HCT116 (cell line): ENCODE measurements at regions not wholly inside any gene's neighbourhood (a gene's known extent, or its start where the extent isn't known, plus 50 kb on each side); places are given as distances from the start of the nearest gene placed in this dataset.

Source experiments
- ATAC-seq: fragments of 200-7000 bp; cut with Tn5 transposase; 2 replicates; pipeline ENCODE4 v1.9.1; 2020; ENCODE audit warnings: mild to moderate bottlenecking, moderate library complexity
- BruUV-seq: library from RNA; stranded (reverse); fragments of 400-500 nt; replicated peaks from 2 replicates; lab custom pipeline; 2021; lab: Mats Ljungman, UMichigan
- CTCF ChIA-PET: fragments of 300-600 bp; sonication (Branson Sonifier 250); formaldehyde crosslinking; loops from one replicate; lab custom pipeline; 2021; ENCODE audit warnings: antibody characterized with exemption; lab: Charles Lee
- POLR2A ChIA-PET: fragments of 300-600, 350-600 bp; sonication (Branson Sonifier 250); formaldehyde crosslinking; loops from one replicate; lab custom pipeline; 2021; ENCODE audit warnings: antibody characterized with exemption; lab: Charles Lee
- RAD21 ChIA-PET, 2 experiments: fragments of 300-600 bp; sonication (Branson Sonifier 250); formaldehyde crosslinking; loops; one replicate each; lab custom pipeline; 2023; ENCODE audit warnings: low total read pairs in 2 of 2; ENCODE audit not compliant: uncharacterized antibody in 2 of 2, unreplicated experiment in 2 of 2, low non-redundant PET in 1 of 2; lab: Charles Lee
- DNase-seq: peaks from one replicate; pipeline ENCODE4 v3.0.0-alpha.2; 2010; ENCODE audit warnings: low read depth, low spot score
- H2AFZ ChIP-seq: fragments of 200-600 bp; shearing (Covaris generic), sonication (generic); 2 replicates; pipeline ENCODE4 v1.6.1; 2017; ENCODE audit warnings: low read depth, mixed run types, mixed read lengths, antibody characterized with exemption, low read length; ENCODE audit not compliant: poor library complexity, severe bottlenecking
- H3K27ac ChIP-seq: 2 replicates; pipeline ENCODE4 v1.5.1; 2012; ENCODE audit warnings: low read depth, low read length
- H3K27me3 ChIP-seq: fragments of 200-600 bp; sonication (generic); 2 replicates; pipeline ENCODE4 v1.6.1; 2016; ENCODE audit warnings: mixed run types, low read length, mixed read lengths; ENCODE audit not compliant: insufficient read depth
- H3K36me3 ChIP-seq, 2 experiments: fragments of 200-500 bp in 1 of 2; fragments of 200-600 bp in 1 of 2; sonication (Bioruptor generic) in 1 of 2; sonication (generic) in 1 of 2; 2 replicates each; pipeline versions ENCODE4 v1.5.1 to v1.6.1; 2014 to 2016; ENCODE audit warnings: low read length in 2 of 2, inconsistent platforms in 1 of 2, mixed read lengths in 1 of 2, mixed run types in 1 of 2; ENCODE audit not compliant: insufficient read depth in 2 of 2, control insufficient read depth in 1 of 2
- H3K4me1 ChIP-seq, 2 experiments: fragments of 200-600 bp in 1 of 2; sonication (generic) in 1 of 2; 2 replicates each; pipeline versions ENCODE4 v1.5.1 to v1.6.1; 2012 to 2017; ENCODE audit warnings: low read length in 2 of 2, inconsistent platforms in 1 of 2, mild to moderate bottlenecking in 1 of 2, mixed read lengths in 1 of 2, mixed run types in 1 of 2, moderate library complexity in 1 of 2; ENCODE audit not compliant: insufficient read depth in 2 of 2, control insufficient read depth in 1 of 2
- H3K4me2 ChIP-seq: fragments of 200-600 bp; sonication (generic); 2 replicates; pipeline ENCODE4 v1.6.1; 2017; ENCODE audit warnings: mixed run types, low read length, mixed read lengths
- H3K4me3 ChIP-seq, 2 experiments: fragments of 200-600 bp in 1 of 2; sonication (generic) in 1 of 2; replicated peaks in 1 of 2; 2 replicates each; pipeline ENCODE4 v1.5.1; 2011 to 2016; ENCODE audit warnings: low read length in 2 of 2, control low read depth in 1 of 2, low read depth in 1 of 2, mild to moderate bottlenecking in 1 of 2, mixed read lengths in 1 of 2, mixed run types in 1 of 2
- H3K79me2 ChIP-seq: fragments of 200-600 bp; sonication (generic); 2 replicates; pipeline ENCODE4 v1.6.1; 2017; ENCODE audit warnings: mild to moderate bottlenecking, mixed run types, low read length, moderate library complexity, mixed read lengths; ENCODE audit not compliant: insufficient read depth
- H3K9ac ChIP-seq: fragments of 200-600 bp; sonication (generic); 2 replicates; pipeline ENCODE4 v1.6.1; 2016; ENCODE audit warnings: low read length, mixed read lengths
- H3K9me2 ChIP-seq: fragments of 200-600 bp; sonication (generic), shearing (Covaris generic); 2 replicates; pipeline ENCODE4 v1.6.1; 2017; ENCODE audit warnings: mixed run types, mild to moderate bottlenecking, moderate library complexity; ENCODE audit not compliant: insufficient read depth
- H3K9me3 ChIP-seq, 2 experiments: fragments of 200-500 bp in 1 of 2; fragments of 200-600 bp in 1 of 2; sonication (Bioruptor generic) in 1 of 2; sonication (generic) in 1 of 2; 2 replicates each; pipeline ENCODE4 v1.6.1; 2014 to 2017; ENCODE audit warnings: low read length in 2 of 2, mixed read lengths in 2 of 2, inconsistent platforms in 1 of 2, low read depth in 1 of 2, mild to moderate bottlenecking in 1 of 2, mixed run types in 1 of 2, moderate library complexity in 1 of 2; ENCODE audit not compliant: control insufficient read depth in 1 of 2, insufficient read depth in 1 of 2
- H4K20me1 ChIP-seq: fragments of 200-600 bp; sonication (generic), shearing (Covaris generic); 2 replicates; pipeline ENCODE4 v1.6.1; 2017; ENCODE audit warnings: mixed run types, mild to moderate bottlenecking, moderate library complexity; ENCODE audit not compliant: insufficient read depth
- CBX3 ChIP-seq: IDR thresholded peaks from 2 replicates; pipeline ENCODE4 v1.6.1; 2012; ENCODE audit warnings: low read depth
- ELF1 ChIP-seq: IDR thresholded peaks from 2 replicates; pipeline ENCODE4 v1.6.1; 2012; ENCODE audit warnings: low read depth, borderline replicate concordance
- EZH2phosphoT487 ChIP-seq: fragments of 200-600 bp; IDR thresholded peaks from 2 replicates; pipeline ENCODE4 v1.6.1; 2018; ENCODE audit warnings: antibody characterized with exemption, borderline replicate concordance
- FOSL1 ChIP-seq: IDR thresholded peaks from 2 replicates; pipeline ENCODE4 v1.6.1; 2012; ENCODE audit warnings: low read depth
- POLR2A ChIP-seq: IDR thresholded peaks from 2 replicates; pipeline ENCODE4 v1.7.0; 2011; ENCODE audit warnings: borderline replicate concordance; ENCODE audit not compliant: insufficient read depth, insufficient read length; ENCODE audit errors: extremely low read depth
- RAD21 ChIP-seq: IDR thresholded peaks from 2 replicates; pipeline ENCODE4 v1.6.1; 2012; ENCODE audit warnings: low read depth, mild to moderate bottlenecking
- SIN3A ChIP-seq: IDR thresholded peaks from 2 replicates; pipeline ENCODE4 v1.6.1; 2012; ENCODE audit warnings: low read depth
- SP1 ChIP-seq: IDR thresholded peaks from 2 replicates; pipeline ENCODE4 v1.6.1; 2012; ENCODE audit warnings: low read depth
- SRF ChIP-seq: IDR thresholded peaks from 2 replicates; pipeline ENCODE4 v1.6.1; 2012; ENCODE audit warnings: low read depth
- ZNF274 ChIP-seq: fragments of 200-500 bp; sonication (Bioruptor generic); IDR thresholded peaks from 2 replicates; pipeline ENCODE4 v1.6.1; 2014; ENCODE audit warnings: mild to moderate bottlenecking, low read depth, low read length, inconsistent platforms
- intact Hi-C: fragments of 100-400 bp; cut with micrococcal nuclease; formaldehyde crosslinking; loops from 2 replicates; pipeline ENCODE4 v1.10.0; 2022
- TF ChIP-seq, protein P1 (sequence below): IDR thresholded peaks from 2 replicates; pipeline ENCODE4 v1.6.1; 2011; ENCODE audit warnings: mild to moderate bottlenecking, low read length, moderate library complexity; ENCODE audit not compliant: insufficient replicate concordance; ENCODE audit errors: extremely low read depth
- TF ChIP-seq, protein P2 (sequence below): IDR thresholded peaks from 2 replicates; pipeline ENCODE4 v1.6.1; 2012
- TF ChIP-seq, protein P3 (sequence below): IDR thresholded peaks from 2 replicates; pipeline ENCODE4 v1.6.1; 2012; ENCODE audit warnings: low read depth

DNA sequence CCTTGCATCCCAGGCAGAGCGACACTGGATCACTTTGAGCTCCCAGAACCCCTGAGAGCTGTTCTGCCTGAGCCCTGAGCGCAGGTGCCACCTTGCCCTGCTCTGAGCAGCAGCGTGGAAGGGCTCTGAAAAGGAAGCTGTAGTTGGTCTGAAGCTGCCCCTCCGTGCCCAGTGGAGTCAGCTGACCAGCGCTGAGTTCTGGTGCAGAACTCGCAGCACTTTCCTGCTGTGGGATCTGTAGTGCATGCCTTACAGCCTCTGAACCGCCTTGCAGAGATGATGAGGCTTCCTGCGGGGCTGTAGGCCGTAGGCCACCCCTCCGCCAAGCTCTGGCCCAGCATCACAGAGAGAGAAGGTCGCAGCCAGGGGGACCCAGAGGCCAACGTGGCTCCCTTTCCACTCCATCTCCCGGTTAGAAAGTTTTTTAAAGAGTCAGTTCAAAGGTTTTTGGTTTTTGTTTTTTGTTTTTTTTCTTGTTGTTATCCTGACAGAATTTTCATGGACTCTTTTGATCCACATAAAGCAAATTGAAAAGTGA lies 158.3 kb upstream of the CST7 start:
- no peaks in the 10 kb centered on the region for H3K9me3 ChIP-seq
- H3K27me3 ChIP-seq = peaks cover 47% of the 10 kb centered on the region
- H4K20me1 ChIP-seq = no peaks in the 10 kb centered on the region
- ChIA-PET POLR2A (no interaction called here), CTCF (no interaction called here), RAD21 (no interaction called here)
- no peak for ATAC-seq
- DNase-seq = no peak
- no peaks in the 10 kb centered on the region for H3K9me2 ChIP-seq
- no peak overlapping the region for H3K9ac ChIP-seq
- H3K27ac ChIP-seq = no peak overlapping the region
- no peak overlapping the region for H2AFZ ChIP-seq
- no peak overlapping the region for H3K4me2 ChIP-seq
- H3K4me1 ChIP-seq = no peaks in the 10 kb centered on the region
- H3K36me3 ChIP-seq = no peaks in the 10 kb centered on the region
- BruUV-seq = no TSS peak
- no peaks in the 10 kb centered on the region for H3K79me2 ChIP-seq
- TF ChIP-seq SIN3A (no peak), POLR2A (no peak), CBX3 (no peak), EZH2phosphoT487 (no peak), SRF (no peak), RAD21 (no peak), ZNF274 (no peak), SP1 (no peak), FOSL1 (no peak), ELF1 (no peak)
- TF ChIP-seq, protein P1, sequence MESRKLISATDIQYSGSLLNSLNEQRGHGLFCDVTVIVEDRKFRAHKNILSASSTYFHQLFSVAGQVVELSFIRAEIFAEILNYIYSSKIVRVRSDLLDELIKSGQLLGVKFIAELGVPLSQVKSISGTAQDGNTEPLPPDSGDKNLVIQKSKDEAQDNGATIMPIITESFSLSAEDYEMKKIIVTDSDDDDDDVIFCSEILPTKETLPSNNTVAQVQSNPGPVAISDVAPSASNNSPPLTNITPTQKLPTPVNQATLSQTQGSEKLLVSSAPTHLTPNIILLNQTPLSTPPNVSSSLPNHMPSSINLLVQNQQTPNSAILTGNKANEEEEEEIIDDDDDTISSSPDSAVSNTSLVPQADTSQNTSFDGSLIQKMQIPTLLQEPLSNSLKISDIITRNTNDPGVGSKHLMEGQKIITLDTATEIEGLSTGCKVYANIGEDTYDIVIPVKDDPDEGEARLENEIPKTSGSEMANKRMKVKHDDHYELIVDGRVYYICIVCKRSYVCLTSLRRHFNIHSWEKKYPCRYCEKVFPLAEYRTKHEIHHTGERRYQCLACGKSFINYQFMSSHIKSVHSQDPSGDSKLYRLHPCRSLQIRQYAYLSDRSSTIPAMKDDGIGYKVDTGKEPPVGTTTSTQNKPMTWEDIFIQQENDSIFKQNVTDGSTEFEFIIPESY = no peak
- TF ChIP-seq, protein P2, sequence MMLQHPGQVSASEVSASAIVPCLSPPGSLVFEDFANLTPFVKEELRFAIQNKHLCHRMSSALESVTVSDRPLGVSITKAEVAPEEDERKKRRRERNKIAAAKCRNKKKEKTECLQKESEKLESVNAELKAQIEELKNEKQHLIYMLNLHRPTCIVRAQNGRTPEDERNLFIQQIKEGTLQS = no peak
- TF ChIP-seq, protein P3, sequence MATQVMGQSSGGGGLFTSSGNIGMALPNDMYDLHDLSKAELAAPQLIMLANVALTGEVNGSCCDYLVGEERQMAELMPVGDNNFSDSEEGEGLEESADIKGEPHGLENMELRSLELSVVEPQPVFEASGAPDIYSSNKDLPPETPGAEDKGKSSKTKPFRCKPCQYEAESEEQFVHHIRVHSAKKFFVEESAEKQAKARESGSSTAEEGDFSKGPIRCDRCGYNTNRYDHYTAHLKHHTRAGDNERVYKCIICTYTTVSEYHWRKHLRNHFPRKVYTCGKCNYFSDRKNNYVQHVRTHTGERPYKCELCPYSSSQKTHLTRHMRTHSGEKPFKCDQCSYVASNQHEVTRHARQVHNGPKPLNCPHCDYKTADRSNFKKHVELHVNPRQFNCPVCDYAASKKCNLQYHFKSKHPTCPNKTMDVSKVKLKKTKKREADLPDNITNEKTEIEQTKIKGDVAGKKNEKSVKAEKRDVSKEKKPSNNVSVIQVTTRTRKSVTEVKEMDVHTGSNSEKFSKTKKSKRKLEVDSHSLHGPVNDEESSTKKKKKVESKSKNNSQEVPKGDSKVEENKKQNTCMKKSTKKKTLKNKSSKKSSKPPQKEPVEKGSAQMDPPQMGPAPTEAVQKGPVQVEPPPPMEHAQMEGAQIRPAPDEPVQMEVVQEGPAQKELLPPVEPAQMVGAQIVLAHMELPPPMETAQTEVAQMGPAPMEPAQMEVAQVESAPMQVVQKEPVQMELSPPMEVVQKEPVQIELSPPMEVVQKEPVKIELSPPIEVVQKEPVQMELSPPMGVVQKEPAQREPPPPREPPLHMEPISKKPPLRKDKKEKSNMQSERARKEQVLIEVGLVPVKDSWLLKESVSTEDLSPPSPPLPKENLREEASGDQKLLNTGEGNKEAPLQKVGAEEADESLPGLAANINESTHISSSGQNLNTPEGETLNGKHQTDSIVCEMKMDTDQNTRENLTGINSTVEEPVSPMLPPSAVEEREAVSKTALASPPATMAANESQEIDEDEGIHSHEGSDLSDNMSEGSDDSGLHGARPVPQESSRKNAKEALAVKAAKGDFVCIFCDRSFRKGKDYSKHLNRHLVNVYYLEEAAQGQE = no peak
- H3K4me3 ChIP-seq = no peak overlapping the region
- intact Hi-C loops = no loop called here
